ENCODE measurements at regions not wholly inside any gene's neighbourhood (a gene's known extent, or its start where the extent isn't known, plus 50 kb on each side); places are given as distances from the start of the nearest gene placed in this dataset.

DNA sequence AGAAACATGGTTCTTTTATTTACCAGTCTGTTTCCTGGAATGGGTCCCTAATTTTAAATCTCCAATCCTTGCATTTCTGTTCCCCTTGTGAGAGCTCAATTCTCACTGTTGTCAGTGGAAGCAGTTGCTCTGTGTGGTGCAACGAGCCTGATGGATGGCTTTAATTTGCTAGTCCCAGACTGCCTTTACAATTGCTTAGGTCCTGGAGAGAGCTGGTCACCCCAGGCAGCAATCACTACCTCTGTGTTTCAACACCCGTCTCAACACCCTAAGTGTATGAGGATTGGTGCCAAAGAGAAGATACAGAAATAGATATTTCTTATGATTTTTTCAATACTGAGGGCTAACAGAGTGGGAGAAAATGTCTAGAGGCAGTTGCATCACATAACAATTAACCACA is 873.8 kb downstream of the GLUD2 start:
- in situ Hi-C loops (cut with HindIII; ENCODE audit: low pct_unique_long_range_greater_than_20kb, low sequenced_read_pairs), result no loop called here
- no peak overlapping the region for H3K4me3 ChIP-seq (ENCODE audit: low read depth in 2 of 2, low read length in 2 of 2)
- no peaks in the 10 kb centered on the region for H3K9me3 ChIP-seq (ENCODE audit: control insufficient read depth, insufficient read depth, low read depth, low read length)
- BruUV-seq (replicated peaks), result no TSS peak
- ChIA-PET POLR2A (no interaction called here), CTCF (no interaction called here)
- ATAC-seq (no peak), DNase-seq (ENCODE audit: low read depth, low spot score) (no peak)
- no peaks in the 10 kb centered on the region for H3K4me1 ChIP-seq (ENCODE audit: control insufficient read depth, insufficient read depth, low read length)
- TF ChIP-seq, protein P1, sequence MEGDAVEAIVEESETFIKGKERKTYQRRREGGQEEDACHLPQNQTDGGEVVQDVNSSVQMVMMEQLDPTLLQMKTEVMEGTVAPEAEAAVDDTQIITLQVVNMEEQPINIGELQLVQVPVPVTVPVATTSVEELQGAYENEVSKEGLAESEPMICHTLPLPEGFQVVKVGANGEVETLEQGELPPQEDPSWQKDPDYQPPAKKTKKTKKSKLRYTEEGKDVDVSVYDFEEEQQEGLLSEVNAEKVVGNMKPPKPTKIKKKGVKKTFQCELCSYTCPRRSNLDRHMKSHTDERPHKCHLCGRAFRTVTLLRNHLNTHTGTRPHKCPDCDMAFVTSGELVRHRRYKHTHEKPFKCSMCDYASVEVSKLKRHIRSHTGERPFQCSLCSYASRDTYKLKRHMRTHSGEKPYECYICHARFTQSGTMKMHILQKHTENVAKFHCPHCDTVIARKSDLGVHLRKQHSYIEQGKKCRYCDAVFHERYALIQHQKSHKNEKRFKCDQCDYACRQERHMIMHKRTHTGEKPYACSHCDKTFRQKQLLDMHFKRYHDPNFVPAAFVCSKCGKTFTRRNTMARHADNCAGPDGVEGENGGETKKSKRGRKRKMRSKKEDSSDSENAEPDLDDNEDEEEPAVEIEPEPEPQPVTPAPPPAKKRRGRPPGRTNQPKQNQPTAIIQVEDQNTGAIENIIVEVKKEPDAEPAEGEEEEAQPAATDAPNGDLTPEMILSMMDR (IDR thresholded peaks at IDR 0.05), result no peak
- TF ChIP-seq TCF7L2 (IDR thresholded peaks at IDR 0.05; ENCODE audit: low read depth, low read length) (no peak), SIN3A (IDR thresholded peaks at IDR 0.05; ENCODE audit: borderline replicate concordance, insufficient read depth, low read depth, low read length) (no peak), POLR2AphosphoS5 (IDR thresholded peaks at IDR 0.05; ENCODE audit: low read depth, low read length) (no peak)
- TF ChIP-seq, protein P2, sequence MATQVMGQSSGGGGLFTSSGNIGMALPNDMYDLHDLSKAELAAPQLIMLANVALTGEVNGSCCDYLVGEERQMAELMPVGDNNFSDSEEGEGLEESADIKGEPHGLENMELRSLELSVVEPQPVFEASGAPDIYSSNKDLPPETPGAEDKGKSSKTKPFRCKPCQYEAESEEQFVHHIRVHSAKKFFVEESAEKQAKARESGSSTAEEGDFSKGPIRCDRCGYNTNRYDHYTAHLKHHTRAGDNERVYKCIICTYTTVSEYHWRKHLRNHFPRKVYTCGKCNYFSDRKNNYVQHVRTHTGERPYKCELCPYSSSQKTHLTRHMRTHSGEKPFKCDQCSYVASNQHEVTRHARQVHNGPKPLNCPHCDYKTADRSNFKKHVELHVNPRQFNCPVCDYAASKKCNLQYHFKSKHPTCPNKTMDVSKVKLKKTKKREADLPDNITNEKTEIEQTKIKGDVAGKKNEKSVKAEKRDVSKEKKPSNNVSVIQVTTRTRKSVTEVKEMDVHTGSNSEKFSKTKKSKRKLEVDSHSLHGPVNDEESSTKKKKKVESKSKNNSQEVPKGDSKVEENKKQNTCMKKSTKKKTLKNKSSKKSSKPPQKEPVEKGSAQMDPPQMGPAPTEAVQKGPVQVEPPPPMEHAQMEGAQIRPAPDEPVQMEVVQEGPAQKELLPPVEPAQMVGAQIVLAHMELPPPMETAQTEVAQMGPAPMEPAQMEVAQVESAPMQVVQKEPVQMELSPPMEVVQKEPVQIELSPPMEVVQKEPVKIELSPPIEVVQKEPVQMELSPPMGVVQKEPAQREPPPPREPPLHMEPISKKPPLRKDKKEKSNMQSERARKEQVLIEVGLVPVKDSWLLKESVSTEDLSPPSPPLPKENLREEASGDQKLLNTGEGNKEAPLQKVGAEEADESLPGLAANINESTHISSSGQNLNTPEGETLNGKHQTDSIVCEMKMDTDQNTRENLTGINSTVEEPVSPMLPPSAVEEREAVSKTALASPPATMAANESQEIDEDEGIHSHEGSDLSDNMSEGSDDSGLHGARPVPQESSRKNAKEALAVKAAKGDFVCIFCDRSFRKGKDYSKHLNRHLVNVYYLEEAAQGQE (IDR thresholded peaks at IDR 0.05; ENCODE audit: insufficient read depth in 1 of 2, low read depth in 2 of 2, low read length in 1 of 2), result no peak
- H3K36me3 ChIP-seq (ENCODE audit: control insufficient read depth, insufficient read depth, low read length), result no peaks in the 10 kb centered on the region
- intact Hi-C loops (cut with micrococcal nuclease; ENCODE audit: unreplicated experiment), result no loop called here
- no peaks in the 10 kb centered on the region for H3K27me3 ChIP-seq (ENCODE audit: control insufficient read depth, insufficient read depth, low read length)
- H3K27ac ChIP-seq (ENCODE audit: low read length), result no peak overlapping the region

DNA sequence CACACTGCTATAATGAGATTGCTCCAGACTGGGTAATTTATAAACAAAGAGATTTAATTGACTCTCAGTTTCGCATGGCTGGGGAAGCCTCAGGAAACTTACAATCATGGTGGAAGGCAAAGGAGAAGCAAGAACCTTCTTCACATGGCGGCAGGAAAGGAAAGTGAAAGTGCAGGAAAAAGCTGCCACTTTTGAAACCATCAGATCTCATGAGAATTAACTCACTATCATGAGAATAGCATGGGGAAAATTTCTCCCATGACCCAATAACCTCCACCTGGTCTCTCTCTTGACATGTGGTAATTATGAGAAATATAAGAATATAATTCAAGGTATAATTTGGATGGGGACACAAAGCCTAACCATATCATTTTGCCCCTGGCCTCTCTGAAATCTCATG is 884.2 kb downstream of the GLUD2 start:
- CTCF ChIA-PET, result no interaction called here
- Histone ChIP-seq H3K36me3 (ENCODE audit: control insufficient read depth, insufficient read depth, low read length) (no peaks in the 10 kb centered on the region), H3K4me3 (ENCODE audit: low read depth in 2 of 2, low read length in 2 of 2) (no peak overlapping the region), H3K27ac (ENCODE audit: low read length) (no peak overlapping the region), H3K27me3 (ENCODE audit: control insufficient read depth, insufficient read depth, low read length) (no peaks in the 10 kb centered on the region), H3K9me3 (ENCODE audit: control insufficient read depth, insufficient read depth, low read depth, low read length) (no peaks in the 10 kb centered on the region), H3K4me1 (ENCODE audit: control insufficient read depth, insufficient read depth, low read length) (no peaks in the 10 kb centered on the region)
- ATAC-seq, result no peak
- POLR2A ChIA-PET, result no interaction called here
- TF ChIP-seq SIN3A (IDR thresholded peaks at IDR 0.05; ENCODE audit: borderline replicate concordance, insufficient read depth, low read depth, low read length) (no peak), TCF7L2 (IDR thresholded peaks at IDR 0.05; ENCODE audit: low read depth, low read length) (no peak), POLR2AphosphoS5 (IDR thresholded peaks at IDR 0.05; ENCODE audit: low read depth, low read length) (no peak)
- TF ChIP-seq, protein P1 (IDR thresholded peaks at IDR 0.05), result no peak
- TF ChIP-seq, protein P2 (IDR thresholded peaks at IDR 0.05; ENCODE audit: insufficient read depth in 1 of 2, low read depth in 2 of 2, low read length in 1 of 2), result no peak
- no peak for DNase-seq (ENCODE audit: low read depth, low spot score)
- intact Hi-C loops (cut with micrococcal nuclease; ENCODE audit: unreplicated experiment) (no loop called here), in situ Hi-C loops (cut with HindIII; ENCODE audit: low pct_unique_long_range_greater_than_20kb, low sequenced_read_pairs) (no loop called here)
- BruUV-seq (replicated peaks), result no TSS peak

All from Panc1 (cell line).